CD14-positive monocyte (primary cell): ENCODE measurements at regions not wholly inside any gene's neighbourhood (a gene's known extent, or its start where the extent isn't known, plus 50 kb on each side); places are given as distances from the start of the nearest gene placed in this dataset.

Source experiments
- DNase-seq, 3 donors: peaks; one replicate each; pipeline ENCODE4 v3.0.0-alpha.2; 2011 to 2022
- H2AFZ ChIP-seq: 2 replicates; pipeline ENCODE4 v1.6.0; 2012; ENCODE audit warnings: mild to moderate bottlenecking, low read depth, low read length, inconsistent platforms; ENCODE audit not compliant: insufficient read depth, poor library complexity, severe bottlenecking
- H3K27ac ChIP-seq, 2 donors: 1 replicate in 1 of 2; 2 replicates in 1 of 2; pipeline ENCODE4 v1.5.1; 2012 to 2013; ENCODE audit warnings: low read length in 2 of 2, control low read depth in 1 of 2, inconsistent platforms in 1 of 2, low read depth in 1 of 2, mild to moderate bottlenecking in 1 of 2
- H3K27me3 ChIP-seq, 2 donors: one replicate each; pipeline versions ENCODE4 v1.6.0 to v1.6.1; 2011 to 2013; ENCODE audit warnings: low read length in 2 of 2; ENCODE audit not compliant: control insufficient read depth in 2 of 2, insufficient read depth in 2 of 2
- H3K36me3 ChIP-seq, 2 donors: replicated peaks in 1 of 2; 1 replicate in 1 of 2; 2 replicates in 1 of 2; pipeline versions ENCODE4 v1.5.1 to v1.6.1; 2012 to 2013; ENCODE audit warnings: low read length in 2 of 2, control low read depth in 1 of 2, inconsistent platforms in 1 of 2, mild to moderate bottlenecking in 1 of 2; ENCODE audit not compliant: insufficient read depth in 2 of 2, control insufficient read depth in 1 of 2
- H3K4me1 ChIP-seq, 2 donors: 1 replicate in 1 of 2; 2 replicates in 1 of 2; pipeline versions ENCODE4 v1.5.1 to v1.6.1; 2012 to 2013; ENCODE audit warnings: low read length in 2 of 2, control low read depth in 1 of 2, inconsistent platforms in 1 of 2, mild to moderate bottlenecking in 1 of 2, moderate library complexity in 1 of 2; ENCODE audit not compliant: insufficient read depth in 2 of 2, control insufficient read depth in 1 of 2
- H3K4me2 ChIP-seq: replicated peaks from 2 replicates; pipeline ENCODE3; 2012; ENCODE audit warnings: low read length, moderate library complexity, mild to moderate bottlenecking; ENCODE audit not compliant: poor library complexity, severe bottlenecking; ENCODE audit errors: extremely low read depth
- H3K4me3 ChIP-seq, 3 experiments: fragments of 200-600 bp in 1 of 3; sonication (generic) in 1 of 3; replicated peaks in 1 of 3; 1 replicate in 2 of 3; 2 replicates in 1 of 3; pipeline ENCODE4 v1.5.1; 2011 to 2013; ENCODE audit warnings: low read length in 3 of 3, mild to moderate bottlenecking in 3 of 3, control low read depth in 2 of 3, low read depth in 2 of 3, inconsistent platforms in 1 of 3, moderate library complexity in 1 of 3
- H3K79me2 ChIP-seq: 2 replicates; pipeline ENCODE4 v1.6.0; 2012; ENCODE audit warnings: mild to moderate bottlenecking, control low read depth, inconsistent platforms, low read length, moderate library complexity; ENCODE audit not compliant: insufficient read depth
- H3K9ac ChIP-seq: 2 replicates; pipeline ENCODE4 v1.6.0; 2017; ENCODE audit warnings: low read length, mild to moderate bottlenecking; ENCODE audit not compliant: insufficient read depth, poor library complexity, severe bottlenecking
- H3K9me3 ChIP-seq, 2 donors: replicated peaks in 1 of 2; 1 replicate in 1 of 2; 2 replicates in 1 of 2; pipeline versions ENCODE4 v1.5.1 to v1.6.1; 2012 to 2013; ENCODE audit warnings: low read length in 2 of 2, control low read depth in 1 of 2; ENCODE audit not compliant: control insufficient read depth in 1 of 2, insufficient read depth in 1 of 2
- H4K20me1 ChIP-seq: 2 replicates; pipeline ENCODE4 v1.6.0; 2012; ENCODE audit warnings: mild to moderate bottlenecking, low read length, control low read depth, moderate library complexity; ENCODE audit not compliant: insufficient read depth
- H3K27ac Mint-ChIP-seq, 7 donors: one replicate each; pipeline ENCODE4 v1.8.0; 2020; ENCODE audit warnings: mild to moderate bottlenecking in 7 of 7, mixed read lengths in 7 of 7, moderate library complexity in 6 of 7, inconsistent platforms in 2 of 7
- H3K27me3 Mint-ChIP-seq, 3 donors: one replicate each; pipeline ENCODE4 v1.8.0; 2021 to 2022; ENCODE audit warnings: low read depth in 3 of 3, mild to moderate bottlenecking in 3 of 3, mixed read lengths in 3 of 3, moderate library complexity in 3 of 3, inconsistent platforms in 1 of 3
- H3K36me3 Mint-ChIP-seq, 2 donors: one replicate each; pipeline ENCODE4 v1.8.0; 2020; ENCODE audit warnings: mixed read lengths in 2 of 2, inconsistent platforms in 1 of 2, mild to moderate bottlenecking in 1 of 2
- H3K4me1 Mint-ChIP-seq: one replicate; pipeline ENCODE4 v1.8.0; 2020; ENCODE audit warnings: mild to moderate bottlenecking, mixed read lengths
- H3K4me3 Mint-ChIP-seq, 2 donors: one replicate each; pipeline ENCODE4 v1.8.0; 2020; ENCODE audit warnings: mild to moderate bottlenecking in 2 of 2, mixed read lengths in 2 of 2, moderate library complexity in 1 of 2
- H3K9me3 Mint-ChIP-seq, 7 donors: one replicate each; pipeline ENCODE4 v1.8.0; 2020 to 2022; ENCODE audit warnings: mixed read lengths in 7 of 7, mild to moderate bottlenecking in 6 of 7, moderate library complexity in 6 of 7, inconsistent platforms in 2 of 7
- CTCF ChIP-seq: fragments of 200-600 bp; IDR thresholded peaks from one replicate; pipeline ENCODE4 v1.8.0; 2022; ENCODE audit warnings: antibody characterized with exemption, mild to moderate bottlenecking
- WGBS: methylation state at CpG from one replicate; pipeline ENCODE4 v1.1.5; 2013; ENCODE audit warnings: missing lambda C conversion rate; ENCODE audit not compliant: insufficient coverage; 5-methylcytosine and 5-hydroxymethylcytosine counted together
- intact Hi-C, 2 donors: fragments of 100-400 bp; cut with micrococcal nuclease; formaldehyde crosslinking; loops; one replicate each; pipeline versions ENCODE4 v1.15.0 to v1.15.1; 2023

GRCh38 chr14:24712374-24712773 lies 78.4 kb upstream of the GZMB start:
- Histone ChIP-seq H3K36me3 (no peaks in the 10 kb centered on the region), H3K4me2 (no peak overlapping the region), H3K27ac (no peak overlapping the region), H3K9ac (no peak overlapping the region), H3K4me3 (no peak overlapping the region), H3K4me1 (no peaks in the 10 kb centered on the region), H3K27me3 (no peaks in the 10 kb centered on the region), H4K20me1 (no peaks in the 10 kb centered on the region), H3K9me3 (no peaks in the 10 kb centered on the region), H3K79me2 (no peaks in the 10 kb centered on the region), H2AFZ (no peak overlapping the region)
- H3K27ac Mint-ChIP-seq, result no peak overlapping the region
- intact Hi-C loops, result no loop called here
- peaks cover 0 to 2% (median 0%) of the 10 kb centered on the region in 7 donors for H3K9me3 Mint-ChIP-seq
- DNase-seq, result no peak
- peaks cover 8% of the 10 kb centered on the region for H3K4me1 Mint-ChIP-seq
- H3K4me3 Mint-ChIP-seq, result no peak overlapping the region
- H3K27me3 Mint-ChIP-seq, result peaks cover 0 to 2% (median 1%) of the 10 kb centered on the region in 3 donors
- no peak for TF ChIP-seq CTCF
- H3K36me3 Mint-ChIP-seq, result no peaks in the 10 kb centered on the region
- WGBS, result no CpG with 5 or more reads among the region's 1 CpG

DNA sequence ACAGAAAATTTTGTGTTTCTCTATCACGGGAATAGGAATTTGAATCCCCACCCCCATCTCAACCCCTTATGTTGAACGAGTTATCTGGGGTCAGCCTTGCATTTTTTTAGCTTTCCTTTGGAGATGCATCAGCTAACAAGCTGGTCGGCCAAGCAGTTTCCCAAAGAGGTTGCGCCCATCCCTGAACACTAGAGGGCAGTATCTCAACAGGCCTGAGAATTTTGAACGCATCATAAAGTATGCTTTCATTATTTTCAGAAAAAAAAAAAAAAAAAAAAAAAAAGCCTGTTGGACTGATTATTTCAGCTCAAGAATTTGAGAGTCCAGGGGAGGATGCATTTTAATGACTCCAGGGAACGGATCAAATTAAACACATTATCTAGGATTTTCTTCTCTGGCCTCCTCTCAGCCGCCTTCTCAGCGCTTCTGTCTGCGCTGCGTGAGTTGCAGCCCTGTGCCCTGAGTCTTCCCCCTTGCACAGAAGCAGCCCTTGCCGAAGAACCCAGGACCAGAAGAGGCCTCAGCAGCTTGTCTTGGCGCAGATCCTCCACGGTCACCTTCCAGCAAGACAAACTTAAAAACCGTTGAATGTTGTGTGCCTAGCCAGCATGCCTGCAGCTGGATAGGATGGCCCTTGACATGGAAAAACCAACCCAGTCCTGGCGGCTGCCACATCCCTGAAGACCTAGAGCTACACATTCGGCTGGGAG lies 76.6 kb upstream of the GZMB start:
- no peak overlapping the region for H3K4me2 ChIP-seq
- H3K27me3 Mint-ChIP-seq, result no peaks in the 10 kb centered on the region
- peak; percentile 38 to 59 (median 52) for DNase-seq
- no peaks in the 10 kb centered on the region for H3K27me3 ChIP-seq
- TF ChIP-seq CTCF, result peak; percentile 82
- H3K4me1 ChIP-seq, result peaks cover 8 to 10% of the 10 kb centered on the region in 2 donors
- no peak overlapping the region for H3K4me3 ChIP-seq
- no peak overlapping the region for H2AFZ ChIP-seq
- peak overlapping the region in 1 of 7 donors; percentile 50 for H3K27ac Mint-ChIP-seq
- no peaks in the 10 kb centered on the region for H4K20me1 ChIP-seq
- H3K36me3 Mint-ChIP-seq, result no peaks in the 10 kb centered on the region
- intact Hi-C loops, result no loop called here
- WGBS, result 92% methylated on average over 9 of the region's 16 CpGs
- H3K79me2 ChIP-seq, result no peaks in the 10 kb centered on the region
- H3K27ac ChIP-seq, result no peak overlapping the region
- peaks cover 12% of the 10 kb centered on the region for H3K4me1 Mint-ChIP-seq
- no peak overlapping the region for H3K9ac ChIP-seq
- H3K9me3 Mint-ChIP-seq, result peaks cover 0 to 5% (median 0%) of the 10 kb centered on the region in 7 donors
- H3K4me3 Mint-ChIP-seq, result no peak overlapping the region
- no peaks in the 10 kb centered on the region for H3K36me3 ChIP-seq
- no peaks in the 10 kb centered on the region for H3K9me3 ChIP-seq
